OCI-LY7 (cell line): ENCODE measurements at regions not wholly inside any gene's neighbourhood (a gene's known extent, or its start where the extent isn't known, plus 50 kb on each side); places are given as distances from the start of the nearest gene placed in this dataset.

Experiments used
- CTCF ChIP-seq: fragments of 200-600 bp; sonication (generic); conservative IDR thresholded peaks from 2 replicates; pipeline ENCODE4 v1.5.1; 2014; ENCODE audit warnings: mild to moderate bottlenecking, antibody characterized with exemption, low read length, moderate library complexity, mixed read lengths
- EZH2phosphoT487 ChIP-seq: fragments of 200-600 bp; sonication (generic); IDR thresholded peaks from 2 replicates; pipeline ENCODE4 v1.6.1; 2018; ENCODE audit warnings: low read depth, borderline replicate concordance, mild to moderate bottlenecking, mixed run types, antibody characterized with exemption, low read length, moderate library complexity, mixed read lengths

- TF ChIP-seq CTCF: no peak
- no peak for TF ChIP-seq EZH2phosphoT487
Measured at GRCh38 chr1:36584874-36585453, 102.3 kb upstream of the CSF3R start.
